HCT116 (cell line): ENCODE measurements at regions not wholly inside any gene's neighbourhood (a gene's known extent, or its start where the extent isn't known, plus 50 kb on each side); places are given as distances from the start of the nearest gene placed in this dataset.

ENCODE experiments used
- ATAC-seq: fragments of 200-7000 bp; cut with Tn5 transposase; 2 replicates; pipeline ENCODE4 v1.9.1; 2020; ENCODE audit warnings: mild to moderate bottlenecking, moderate library complexity
- BruUV-seq: library from RNA; stranded (reverse); fragments of 400-500 nt; replicated peaks from 2 replicates; lab custom pipeline; 2021; lab: Mats Ljungman, UMichigan
- CTCF ChIA-PET: fragments of 300-600 bp; sonication (Branson Sonifier 250); formaldehyde crosslinking; loops from one replicate; lab custom pipeline; 2021; ENCODE audit warnings: antibody characterized with exemption; lab: Charles Lee
- POLR2A ChIA-PET: fragments of 300-600, 350-600 bp; sonication (Branson Sonifier 250); formaldehyde crosslinking; loops from one replicate; lab custom pipeline; 2021; ENCODE audit warnings: antibody characterized with exemption; lab: Charles Lee
- RAD21 ChIA-PET, 2 experiments: fragments of 300-600 bp; sonication (Branson Sonifier 250); formaldehyde crosslinking; loops; one replicate each; lab custom pipeline; 2023; ENCODE audit warnings: low total read pairs in 2 of 2; ENCODE audit not compliant: uncharacterized antibody in 2 of 2, unreplicated experiment in 2 of 2, low non-redundant PET in 1 of 2; lab: Charles Lee
- DNase-seq: peaks from one replicate; pipeline ENCODE4 v3.0.0-alpha.2; 2010; ENCODE audit warnings: low read depth, low spot score
- H2AFZ ChIP-seq: fragments of 200-600 bp; shearing (Covaris generic), sonication (generic); 2 replicates; pipeline ENCODE4 v1.6.1; 2017; ENCODE audit warnings: low read depth, mixed run types, mixed read lengths, antibody characterized with exemption, low read length; ENCODE audit not compliant: poor library complexity, severe bottlenecking
- H3K27ac ChIP-seq: 2 replicates; pipeline ENCODE4 v1.5.1; 2012; ENCODE audit warnings: low read depth, low read length
- H3K27me3 ChIP-seq: fragments of 200-600 bp; sonication (generic); 2 replicates; pipeline ENCODE4 v1.6.1; 2016; ENCODE audit warnings: mixed run types, low read length, mixed read lengths; ENCODE audit not compliant: insufficient read depth
- H3K36me3 ChIP-seq, 2 experiments: fragments of 200-500 bp in 1 of 2; fragments of 200-600 bp in 1 of 2; sonication (Bioruptor generic) in 1 of 2; sonication (generic) in 1 of 2; 2 replicates each; pipeline versions ENCODE4 v1.5.1 to v1.6.1; 2014 to 2016; ENCODE audit warnings: low read length in 2 of 2, inconsistent platforms in 1 of 2, mixed read lengths in 1 of 2, mixed run types in 1 of 2; ENCODE audit not compliant: insufficient read depth in 2 of 2, control insufficient read depth in 1 of 2
- H3K4me1 ChIP-seq, 2 experiments: fragments of 200-600 bp in 1 of 2; sonication (generic) in 1 of 2; 2 replicates each; pipeline versions ENCODE4 v1.5.1 to v1.6.1; 2012 to 2017; ENCODE audit warnings: low read length in 2 of 2, inconsistent platforms in 1 of 2, mild to moderate bottlenecking in 1 of 2, mixed read lengths in 1 of 2, mixed run types in 1 of 2, moderate library complexity in 1 of 2; ENCODE audit not compliant: insufficient read depth in 2 of 2, control insufficient read depth in 1 of 2
- H3K4me2 ChIP-seq: fragments of 200-600 bp; sonication (generic); 2 replicates; pipeline ENCODE4 v1.6.1; 2017; ENCODE audit warnings: mixed run types, low read length, mixed read lengths
- H3K4me3 ChIP-seq, 2 experiments: fragments of 200-600 bp in 1 of 2; sonication (generic) in 1 of 2; replicated peaks in 1 of 2; 2 replicates each; pipeline ENCODE4 v1.5.1; 2011 to 2016; ENCODE audit warnings: low read length in 2 of 2, control low read depth in 1 of 2, low read depth in 1 of 2, mild to moderate bottlenecking in 1 of 2, mixed read lengths in 1 of 2, mixed run types in 1 of 2
- H3K79me2 ChIP-seq: fragments of 200-600 bp; sonication (generic); 2 replicates; pipeline ENCODE4 v1.6.1; 2017; ENCODE audit warnings: mild to moderate bottlenecking, mixed run types, low read length, moderate library complexity, mixed read lengths; ENCODE audit not compliant: insufficient read depth
- H3K9ac ChIP-seq: fragments of 200-600 bp; sonication (generic); 2 replicates; pipeline ENCODE4 v1.6.1; 2016; ENCODE audit warnings: low read length, mixed read lengths
- H3K9me2 ChIP-seq: fragments of 200-600 bp; sonication (generic), shearing (Covaris generic); 2 replicates; pipeline ENCODE4 v1.6.1; 2017; ENCODE audit warnings: mixed run types, mild to moderate bottlenecking, moderate library complexity; ENCODE audit not compliant: insufficient read depth
- H3K9me3 ChIP-seq, 2 experiments: fragments of 200-500 bp in 1 of 2; fragments of 200-600 bp in 1 of 2; sonication (Bioruptor generic) in 1 of 2; sonication (generic) in 1 of 2; 2 replicates each; pipeline ENCODE4 v1.6.1; 2014 to 2017; ENCODE audit warnings: low read length in 2 of 2, mixed read lengths in 2 of 2, inconsistent platforms in 1 of 2, low read depth in 1 of 2, mild to moderate bottlenecking in 1 of 2, mixed run types in 1 of 2, moderate library complexity in 1 of 2; ENCODE audit not compliant: control insufficient read depth in 1 of 2, insufficient read depth in 1 of 2
- H4K20me1 ChIP-seq: fragments of 200-600 bp; sonication (generic), shearing (Covaris generic); 2 replicates; pipeline ENCODE4 v1.6.1; 2017; ENCODE audit warnings: mixed run types, mild to moderate bottlenecking, moderate library complexity; ENCODE audit not compliant: insufficient read depth
- CBX3 ChIP-seq: IDR thresholded peaks from 2 replicates; pipeline ENCODE4 v1.6.1; 2012; ENCODE audit warnings: low read depth
- EGR1 ChIP-seq: IDR thresholded peaks from 2 replicates; pipeline ENCODE4 v1.6.1; 2012; ENCODE audit warnings: low read depth
- ELF1 ChIP-seq: IDR thresholded peaks from 2 replicates; pipeline ENCODE4 v1.6.1; 2012; ENCODE audit warnings: low read depth, borderline replicate concordance
- FOSL1 ChIP-seq: IDR thresholded peaks from 2 replicates; pipeline ENCODE4 v1.6.1; 2012; ENCODE audit warnings: low read depth
- MAX ChIP-seq: IDR thresholded peaks from 2 replicates; pipeline ENCODE4 v1.6.1; 2012
- REST ChIP-seq: IDR thresholded peaks from 2 replicates; pipeline ENCODE4 v1.6.1; 2012; ENCODE audit warnings: low read depth
- SIN3A ChIP-seq: IDR thresholded peaks from 2 replicates; pipeline ENCODE4 v1.6.1; 2012; ENCODE audit warnings: low read depth
- SP1 ChIP-seq: IDR thresholded peaks from 2 replicates; pipeline ENCODE4 v1.6.1; 2012; ENCODE audit warnings: low read depth
- ZBTB33 ChIP-seq: IDR thresholded peaks from 2 replicates; pipeline ENCODE4 v1.6.1; 2011; ENCODE audit warnings: mild to moderate bottlenecking, low read length, moderate library complexity; ENCODE audit not compliant: insufficient replicate concordance; ENCODE audit errors: extremely low read depth
- ZNF274 ChIP-seq: fragments of 200-500 bp; sonication (Bioruptor generic); IDR thresholded peaks from 2 replicates; pipeline ENCODE4 v1.6.1; 2014; ENCODE audit warnings: mild to moderate bottlenecking, low read depth, low read length, inconsistent platforms
- intact Hi-C: fragments of 100-400 bp; cut with micrococcal nuclease; formaldehyde crosslinking; loops from 2 replicates; pipeline ENCODE4 v1.10.0; 2022

- TF ChIP-seq REST (no peak), SP1 (no peak)
These were observed 194.3 kb upstream of the TWIST2 start (continued) for GRCh38 chr2:238653431-238654109.

GRCh38 chr2:238654479-238655197, 193.2 kb upstream of the TWIST2 start:
- ChIA-PET CTCF (no interaction called here), POLR2A (no interaction called here), RAD21 (no interaction called here)
- H3K79me2 ChIP-seq, result no peaks in the 10 kb centered on the region
- H3K9me3 ChIP-seq, result no peaks in the 10 kb centered on the region
- TF ChIP-seq ZBTB33 (no peak), FOSL1 (no peak), MAX (no peak), CBX3 (no peak), SIN3A (no peak), ELF1 (no peak), ZNF274 (no peak), EGR1 (no peak)
- ATAC-seq (no peak), DNase-seq (no peak)
- no peaks in the 10 kb centered on the region for H3K4me1 ChIP-seq
- H3K27ac ChIP-seq, result no peak overlapping the region
- no peak overlapping the region for H3K4me2 ChIP-seq
- no peak overlapping the region for H3K4me3 ChIP-seq
- H3K9ac ChIP-seq, result no peak overlapping the region
- no TSS peak for BruUV-seq
- intact Hi-C loops, result no loop called here
- no peaks in the 10 kb centered on the region for H3K27me3 ChIP-seq
- H2AFZ ChIP-seq, result no peak overlapping the region
- no peaks in the 10 kb centered on the region for H3K36me3 ChIP-seq
- H4K20me1 ChIP-seq, result no peaks in the 10 kb centered on the region
- no peaks in the 10 kb centered on the region for H3K9me2 ChIP-seq
